GM12864 (cell line): ENCODE measurements at regions not wholly inside any gene's neighbourhood (a gene's known extent, or its start where the extent isn't known, plus 50 kb on each side); places are given as distances from the start of the nearest gene placed in this dataset.

Experiments
- DNase-seq: peaks from one replicate; pipeline ENCODE4 v3.0.0-alpha.2; 2011; ENCODE audit warnings: low read depth
- H3K4me3 ChIP-seq: 2 replicates; pipeline ENCODE4 v1.5.1; 2011; ENCODE audit warnings: mild to moderate bottlenecking, low read depth, low read length, control low read depth
- TF ChIP-seq, protein P1 (sequence below): IDR thresholded peaks from 2 replicates; pipeline ENCODE4 v1.5.1; 2011; ENCODE audit warnings: low read depth, mild to moderate bottlenecking, moderate library complexity, low read length, control low read depth, inconsistent platforms; ENCODE audit errors: missing control alignments

DNA sequence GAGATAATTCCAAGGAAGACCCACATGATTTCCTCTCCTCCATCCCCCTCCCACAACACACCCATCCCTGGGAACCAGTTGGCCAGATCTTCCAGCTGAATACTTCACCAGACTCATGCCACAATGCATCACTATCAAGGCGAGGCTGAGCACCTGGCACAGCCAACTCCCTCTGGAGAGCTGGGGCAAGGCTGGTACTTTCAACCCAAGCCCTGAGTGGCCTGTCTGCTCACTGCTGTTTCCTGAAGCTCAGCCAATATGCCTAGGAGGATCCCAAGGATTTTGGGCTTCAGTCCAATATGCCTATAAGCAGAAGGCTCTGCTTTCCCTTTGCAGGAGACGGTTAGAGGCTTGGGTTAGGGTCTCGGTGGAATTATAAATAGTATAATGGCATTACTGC is 90.9 kb upstream of the NEO1 start:
- TF ChIP-seq, protein P1, sequence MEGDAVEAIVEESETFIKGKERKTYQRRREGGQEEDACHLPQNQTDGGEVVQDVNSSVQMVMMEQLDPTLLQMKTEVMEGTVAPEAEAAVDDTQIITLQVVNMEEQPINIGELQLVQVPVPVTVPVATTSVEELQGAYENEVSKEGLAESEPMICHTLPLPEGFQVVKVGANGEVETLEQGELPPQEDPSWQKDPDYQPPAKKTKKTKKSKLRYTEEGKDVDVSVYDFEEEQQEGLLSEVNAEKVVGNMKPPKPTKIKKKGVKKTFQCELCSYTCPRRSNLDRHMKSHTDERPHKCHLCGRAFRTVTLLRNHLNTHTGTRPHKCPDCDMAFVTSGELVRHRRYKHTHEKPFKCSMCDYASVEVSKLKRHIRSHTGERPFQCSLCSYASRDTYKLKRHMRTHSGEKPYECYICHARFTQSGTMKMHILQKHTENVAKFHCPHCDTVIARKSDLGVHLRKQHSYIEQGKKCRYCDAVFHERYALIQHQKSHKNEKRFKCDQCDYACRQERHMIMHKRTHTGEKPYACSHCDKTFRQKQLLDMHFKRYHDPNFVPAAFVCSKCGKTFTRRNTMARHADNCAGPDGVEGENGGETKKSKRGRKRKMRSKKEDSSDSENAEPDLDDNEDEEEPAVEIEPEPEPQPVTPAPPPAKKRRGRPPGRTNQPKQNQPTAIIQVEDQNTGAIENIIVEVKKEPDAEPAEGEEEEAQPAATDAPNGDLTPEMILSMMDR: no peak
- DNase-seq: no peak
- no peak overlapping the region for H3K4me3 ChIP-seq

- DNase-seq: no peak
- TF ChIP-seq, protein P1: no peak
- H3K4me3 ChIP-seq: no peak overlapping the region
These were observed 93.6 kb upstream of the NEO1 start for GRCh38 chr15:72958634-72959033.

DNA sequence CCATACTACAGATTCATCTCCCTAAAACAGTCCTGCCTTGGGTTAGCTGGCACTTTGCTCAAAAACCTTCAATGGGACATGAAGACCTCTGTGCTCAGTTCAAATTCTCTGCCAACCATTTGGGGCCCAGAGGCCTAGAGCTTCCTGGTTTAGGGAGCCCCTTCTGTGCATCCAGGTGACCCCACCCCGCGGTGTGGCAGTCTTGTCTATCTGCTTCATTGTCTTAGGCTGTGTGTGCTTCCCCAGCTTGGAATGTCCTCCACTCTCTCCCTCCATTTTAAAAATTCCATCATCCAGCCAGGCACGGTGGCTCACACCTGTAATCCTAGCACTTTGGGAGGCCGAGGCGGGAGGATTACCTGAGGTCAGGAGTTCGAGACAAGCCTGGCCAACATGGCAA is 99.0 kb upstream of the NEO1 start:
- DNase-seq: no peak
- TF ChIP-seq, protein P1: no peak
- no peak overlapping the region for H3K4me3 ChIP-seq

DNA sequence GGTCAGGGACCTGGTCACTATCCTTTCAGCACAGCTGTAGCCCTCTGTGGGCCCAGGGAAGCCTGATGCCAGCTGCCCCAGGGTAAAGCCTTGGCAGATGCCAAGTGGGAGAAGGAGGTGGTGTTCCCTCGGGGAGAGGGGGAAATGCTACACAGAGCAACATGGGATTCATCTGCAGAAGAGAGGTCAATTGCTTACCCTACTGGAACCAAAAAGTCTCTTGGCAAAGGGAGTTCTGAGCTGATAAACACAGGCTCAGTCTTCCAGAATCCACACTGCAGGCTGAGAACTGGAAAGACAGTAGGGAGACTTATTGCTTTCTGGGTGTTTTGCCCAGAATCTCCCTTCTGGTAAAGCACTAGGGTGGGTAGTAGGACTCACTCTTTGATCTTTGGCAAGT is 100.1 kb upstream of the NEO1 start:
- DNase-seq: no peak
- TF ChIP-seq, protein P1: no peak

GRCh38 chr15:72948662-72949061 is 103.6 kb upstream of the NEO1 start:
- DNase-seq: no peak
- TF ChIP-seq, protein P1: no peak
- H3K4me3 ChIP-seq: no peak overlapping the region

More for the DNA sequence above, 100.1 kb upstream of the NEO1 start:
- H3K4me3 ChIP-seq: no peak overlapping the region

- no peak for DNase-seq
- no peak overlapping the region for H3K4me3 ChIP-seq
- TF ChIP-seq, protein P1: no peak
These were observed 104.6 kb upstream of the NEO1 start for GRCh38 chr15:72947709-72948108.

GRCh38 chr15:72944565-72944964 is 107.7 kb upstream of the NEO1 start:
- H3K4me3 ChIP-seq: no peak overlapping the region
- DNase-seq: no peak
- TF ChIP-seq, protein P1: no peak
